ENCODE measurements at regions not wholly inside any gene's neighbourhood (a gene's known extent, or its start where the extent isn't known, plus 50 kb on each side); places are given as distances from the start of the nearest gene placed in this dataset.

- TF ChIP-seq, protein P1, sequence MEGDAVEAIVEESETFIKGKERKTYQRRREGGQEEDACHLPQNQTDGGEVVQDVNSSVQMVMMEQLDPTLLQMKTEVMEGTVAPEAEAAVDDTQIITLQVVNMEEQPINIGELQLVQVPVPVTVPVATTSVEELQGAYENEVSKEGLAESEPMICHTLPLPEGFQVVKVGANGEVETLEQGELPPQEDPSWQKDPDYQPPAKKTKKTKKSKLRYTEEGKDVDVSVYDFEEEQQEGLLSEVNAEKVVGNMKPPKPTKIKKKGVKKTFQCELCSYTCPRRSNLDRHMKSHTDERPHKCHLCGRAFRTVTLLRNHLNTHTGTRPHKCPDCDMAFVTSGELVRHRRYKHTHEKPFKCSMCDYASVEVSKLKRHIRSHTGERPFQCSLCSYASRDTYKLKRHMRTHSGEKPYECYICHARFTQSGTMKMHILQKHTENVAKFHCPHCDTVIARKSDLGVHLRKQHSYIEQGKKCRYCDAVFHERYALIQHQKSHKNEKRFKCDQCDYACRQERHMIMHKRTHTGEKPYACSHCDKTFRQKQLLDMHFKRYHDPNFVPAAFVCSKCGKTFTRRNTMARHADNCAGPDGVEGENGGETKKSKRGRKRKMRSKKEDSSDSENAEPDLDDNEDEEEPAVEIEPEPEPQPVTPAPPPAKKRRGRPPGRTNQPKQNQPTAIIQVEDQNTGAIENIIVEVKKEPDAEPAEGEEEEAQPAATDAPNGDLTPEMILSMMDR (conservative IDR thresholded peaks at IDR 0.05; ENCODE audit: low read length): no peak
- no peak for DNase-seq (ENCODE audit: low read depth)
- H3K4me3 ChIP-seq (ENCODE audit: low read length): no peak overlapping the region
Observed at GRCh38 chr2:22282220-22282619, 1102.8 kb upstream of the KLHL29 start.

DNA sequence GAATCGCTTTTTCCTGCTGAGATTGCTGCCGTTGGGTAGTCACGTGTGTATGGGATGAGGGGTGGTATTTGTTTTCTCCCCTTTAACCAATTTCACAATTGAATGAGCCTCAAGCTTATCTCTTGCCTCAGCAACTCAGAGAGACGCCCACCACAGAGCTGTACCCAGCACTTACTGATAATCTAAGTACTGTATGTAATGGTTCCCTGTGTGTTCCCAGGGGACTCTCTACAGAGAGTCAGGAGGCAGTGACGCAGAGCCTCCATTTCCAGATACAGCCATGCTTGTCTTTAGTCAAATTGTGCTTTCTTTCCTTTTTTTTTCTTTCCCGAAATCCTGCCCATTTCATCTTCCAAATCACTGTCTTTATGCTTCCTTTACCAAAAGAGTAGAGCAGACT is 1102.1 kb upstream of the KLHL29 start:
- TF ChIP-seq, protein P1 (conservative IDR thresholded peaks at IDR 0.05; ENCODE audit: low read length): no peak
- no peak overlapping the region for H3K4me3 ChIP-seq (ENCODE audit: low read length)
- DNase-seq (ENCODE audit: low read depth): no peak

- no peak for DNase-seq (ENCODE audit: low read depth)
- no peak overlapping the region for H3K4me3 ChIP-seq (ENCODE audit: low read length)
- TF ChIP-seq, protein P1 (conservative IDR thresholded peaks at IDR 0.05; ENCODE audit: low read length): no peak
Observed at GRCh38 chr2:22283436-22283835, 1101.5 kb upstream of the KLHL29 start.

GRCh38 chr2:22290302-22290701 is 1094.7 kb upstream of the KLHL29 start:
- TF ChIP-seq, protein P1 (conservative IDR thresholded peaks at IDR 0.05; ENCODE audit: low read length): no peak
- DNase-seq (ENCODE audit: low read depth): no peak
- H3K4me3 ChIP-seq (ENCODE audit: low read length): no peak overlapping the region

GRCh38 chr2:22290909-22291473 is 1094.0 kb upstream of the KLHL29 start:
- TF ChIP-seq, protein P1 (conservative IDR thresholded peaks at IDR 0.05; ENCODE audit: low read length): no peak
- no peak overlapping the region for H3K4me3 ChIP-seq (ENCODE audit: low read length)
- DNase-seq (ENCODE audit: low read depth): no peak

GRCh38 chr2:22301228-22301627 is 1083.8 kb upstream of the KLHL29 start:
- TF ChIP-seq, protein P1 (conservative IDR thresholded peaks at IDR 0.05; ENCODE audit: low read length): no peak
- DNase-seq (ENCODE audit: low read depth): no peak
- H3K4me3 ChIP-seq (ENCODE audit: low read length): no peak overlapping the region

- no peak overlapping the region for H3K4me3 ChIP-seq (ENCODE audit: low read length)
- TF ChIP-seq, protein P1 (conservative IDR thresholded peaks at IDR 0.05; ENCODE audit: low read length): no peak
- DNase-seq (ENCODE audit: low read depth): no peak
Observed at GRCh38 chr2:22326250-22326649, 1058.7 kb upstream of the KLHL29 start.

Measured in AG10803 (cell line).